C1 segment of cervical spinal cord (tissue), 14 donors: ENCODE measurements at regions not wholly inside any gene's neighbourhood (a gene's known extent, or its start where the extent isn't known, plus 50 kb on each side); places are given as distances from the start of the nearest gene placed in this dataset.
"Not testable (repeated sequence)": the region's sequence is repeated elsewhere in the genome, so short reads cannot be mapped to it uniquely, and the experiment has no call there.

ENCODE experiments used
- DNase-seq, 14 donors: peaks; one replicate each; lab custom pipeline; 2025; lab: John Stamatoyannopoulos, UW

- no peak for DNase-seq
Observed at GRCh38 chr2:64915510-64915900, 73.7 kb upstream of the SLC1A4 start.

GRCh38 chr2:64918220-64918886, 70.8 kb upstream of the SLC1A4 start:
- no peak for DNase-seq

GRCh38 chr2:64919261-64919660, 69.9 kb upstream of the SLC1A4 start:
- no peak for DNase-seq

- no peak for DNase-seq
Observed at GRCh38 chr2:64922482-64923384, 66.5 kb upstream of the SLC1A4 start.

GRCh38 chr2:64923385-64923710, 65.9 kb upstream of the SLC1A4 start:
- DNase-seq = peak in 1 of 14 donors; percentile 12

- DNase-seq = no peak
Observed at GRCh38 chr2:64924170-64924934, 64.8 kb upstream of the SLC1A4 start.

- DNase-seq = not testable (repeated sequence)
Observed at GRCh38 chr2:64925930-64926722, 63.1 kb upstream of the SLC1A4 start.

GRCh38 chr2:64928813-64929212, 60.4 kb upstream of the SLC1A4 start:
- peak in 1 of 14 donors; percentile 7 for DNase-seq

- DNase-seq = no peak
Observed at GRCh38 chr2:64929333-64929732, 59.9 kb upstream of the SLC1A4 start.

- DNase-seq = no peak
Observed at GRCh38 chr2:64930258-64930671, 58.9 kb upstream of the SLC1A4 start.

- no peak for DNase-seq
Observed at GRCh38 chr2:64931246-64932115, 57.7 kb upstream of the SLC1A4 start.

GRCh38 chr2:64932116-64932370, 57.2 kb upstream of the SLC1A4 start:
- no peak for DNase-seq

GRCh38 chr2:64932371-64933216, 56.6 kb upstream of the SLC1A4 start:
- no peak for DNase-seq

- no peak for DNase-seq
Observed at GRCh38 chr2:64934530-64934929, 54.7 kb upstream of the SLC1A4 start.

- DNase-seq = no peak
Observed at GRCh38 chr2:64936809-64937208, 52.4 kb upstream of the SLC1A4 start.

- not testable (repeated sequence) for DNase-seq
Observed at GRCh38 chr2:64937314-64937686, 51.9 kb upstream of the SLC1A4 start.

GRCh38 chr2:64937687-64938491, 51.3 kb upstream of the SLC1A4 start:
- peak in 4 of 14 donors; percentile 11 to 39 (median 18) for DNase-seq

- no peak for DNase-seq
Observed at GRCh38 chr2:64938607-64939285, 50.5 kb upstream of the SLC1A4 start.
